GM12873 (cell line): ENCODE measurements at regions not wholly inside any gene's neighbourhood (a gene's known extent, or its start where the extent isn't known, plus 50 kb on each side); places are given as distances from the start of the nearest gene placed in this dataset.

Source experiments
- TF ChIP-seq, protein P1 (sequence below): IDR thresholded peaks from 2 replicates; pipeline ENCODE4 v1.5.1; 2012; ENCODE audit warnings: low read depth, mild to moderate bottlenecking, moderate library complexity, low read length, control low read depth; ENCODE audit not compliant: insufficient read depth; ENCODE audit errors: missing control alignments

DNA sequence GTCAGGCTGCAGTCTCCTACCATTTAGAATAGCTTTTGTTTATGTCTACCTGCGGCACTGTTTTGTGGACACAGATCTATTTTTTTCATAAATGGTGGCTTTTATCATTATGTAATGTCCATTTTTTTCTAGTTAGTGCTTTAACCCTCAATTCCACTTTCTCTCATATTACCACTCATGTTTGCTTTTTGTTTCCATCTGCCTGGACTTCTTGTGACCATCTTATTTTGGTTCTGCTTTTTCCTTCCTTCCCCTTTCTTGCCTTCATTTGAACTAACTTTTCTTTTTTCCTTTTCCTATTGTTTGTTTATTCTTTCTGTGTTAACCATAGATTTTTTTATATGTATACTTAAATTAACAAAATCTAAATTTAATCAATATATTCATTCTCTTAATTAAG is 63.2 kb upstream of the SLC22A11 start:
- TF ChIP-seq, protein P1, sequence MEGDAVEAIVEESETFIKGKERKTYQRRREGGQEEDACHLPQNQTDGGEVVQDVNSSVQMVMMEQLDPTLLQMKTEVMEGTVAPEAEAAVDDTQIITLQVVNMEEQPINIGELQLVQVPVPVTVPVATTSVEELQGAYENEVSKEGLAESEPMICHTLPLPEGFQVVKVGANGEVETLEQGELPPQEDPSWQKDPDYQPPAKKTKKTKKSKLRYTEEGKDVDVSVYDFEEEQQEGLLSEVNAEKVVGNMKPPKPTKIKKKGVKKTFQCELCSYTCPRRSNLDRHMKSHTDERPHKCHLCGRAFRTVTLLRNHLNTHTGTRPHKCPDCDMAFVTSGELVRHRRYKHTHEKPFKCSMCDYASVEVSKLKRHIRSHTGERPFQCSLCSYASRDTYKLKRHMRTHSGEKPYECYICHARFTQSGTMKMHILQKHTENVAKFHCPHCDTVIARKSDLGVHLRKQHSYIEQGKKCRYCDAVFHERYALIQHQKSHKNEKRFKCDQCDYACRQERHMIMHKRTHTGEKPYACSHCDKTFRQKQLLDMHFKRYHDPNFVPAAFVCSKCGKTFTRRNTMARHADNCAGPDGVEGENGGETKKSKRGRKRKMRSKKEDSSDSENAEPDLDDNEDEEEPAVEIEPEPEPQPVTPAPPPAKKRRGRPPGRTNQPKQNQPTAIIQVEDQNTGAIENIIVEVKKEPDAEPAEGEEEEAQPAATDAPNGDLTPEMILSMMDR: no peak

DNA sequence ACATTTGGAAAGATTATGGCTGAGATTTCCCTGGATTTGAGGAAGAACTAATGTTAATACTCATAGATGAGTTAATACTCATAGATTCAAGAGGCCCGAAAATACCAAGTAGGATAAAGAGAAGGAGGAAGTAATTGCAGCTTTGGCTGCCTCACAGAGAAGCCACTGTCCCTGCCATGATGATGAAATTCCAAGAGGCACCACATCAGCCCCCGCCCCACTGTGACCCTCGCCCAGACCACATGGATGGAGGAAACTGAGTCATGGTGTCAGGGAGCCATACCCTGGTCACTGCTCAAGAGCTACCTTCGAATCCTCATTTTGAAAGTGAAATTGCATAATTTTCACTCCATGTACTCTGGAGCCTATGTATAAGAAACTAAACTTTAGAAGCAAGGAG is 57.6 kb upstream of the SLC22A11 start:
- TF ChIP-seq, protein P1: no peak

DNA sequence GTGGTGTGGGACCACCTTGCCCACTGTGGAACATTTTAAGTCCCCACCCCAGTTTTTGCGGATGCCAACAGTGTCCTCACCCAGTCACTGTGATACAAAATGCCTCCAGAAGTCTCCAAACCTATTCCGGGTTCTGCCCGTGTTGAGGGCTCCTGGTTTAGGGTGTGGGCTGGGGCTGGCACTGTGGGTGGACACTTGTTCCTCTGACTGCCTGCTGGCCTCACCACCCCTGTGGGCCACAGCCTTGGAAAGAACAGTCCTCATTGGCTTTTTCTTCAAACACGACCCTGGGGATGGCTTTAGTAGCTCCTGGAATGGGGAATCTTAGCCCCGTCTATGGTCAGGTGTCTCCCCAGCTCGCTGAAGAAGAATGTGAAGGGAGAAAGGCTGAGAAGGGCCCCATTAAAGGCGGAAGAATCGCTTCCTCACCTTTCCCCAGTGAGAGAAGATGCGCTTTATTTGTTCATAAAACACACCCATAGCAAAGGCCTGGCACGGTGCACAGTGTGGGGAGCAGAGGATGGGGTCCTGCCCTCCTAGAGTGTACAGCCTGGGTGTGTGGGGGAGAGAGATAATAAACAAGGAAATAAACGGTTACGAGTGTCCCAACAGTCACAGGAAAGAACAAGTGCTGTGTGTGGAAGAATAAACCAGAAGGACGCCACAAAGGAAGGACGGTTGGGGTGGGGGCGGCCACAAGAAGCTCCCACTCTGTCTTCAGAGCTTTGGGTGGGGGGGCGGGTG is 56.3 kb upstream of the SLC22A11 start:
- TF ChIP-seq, protein P1: no peak

DNA sequence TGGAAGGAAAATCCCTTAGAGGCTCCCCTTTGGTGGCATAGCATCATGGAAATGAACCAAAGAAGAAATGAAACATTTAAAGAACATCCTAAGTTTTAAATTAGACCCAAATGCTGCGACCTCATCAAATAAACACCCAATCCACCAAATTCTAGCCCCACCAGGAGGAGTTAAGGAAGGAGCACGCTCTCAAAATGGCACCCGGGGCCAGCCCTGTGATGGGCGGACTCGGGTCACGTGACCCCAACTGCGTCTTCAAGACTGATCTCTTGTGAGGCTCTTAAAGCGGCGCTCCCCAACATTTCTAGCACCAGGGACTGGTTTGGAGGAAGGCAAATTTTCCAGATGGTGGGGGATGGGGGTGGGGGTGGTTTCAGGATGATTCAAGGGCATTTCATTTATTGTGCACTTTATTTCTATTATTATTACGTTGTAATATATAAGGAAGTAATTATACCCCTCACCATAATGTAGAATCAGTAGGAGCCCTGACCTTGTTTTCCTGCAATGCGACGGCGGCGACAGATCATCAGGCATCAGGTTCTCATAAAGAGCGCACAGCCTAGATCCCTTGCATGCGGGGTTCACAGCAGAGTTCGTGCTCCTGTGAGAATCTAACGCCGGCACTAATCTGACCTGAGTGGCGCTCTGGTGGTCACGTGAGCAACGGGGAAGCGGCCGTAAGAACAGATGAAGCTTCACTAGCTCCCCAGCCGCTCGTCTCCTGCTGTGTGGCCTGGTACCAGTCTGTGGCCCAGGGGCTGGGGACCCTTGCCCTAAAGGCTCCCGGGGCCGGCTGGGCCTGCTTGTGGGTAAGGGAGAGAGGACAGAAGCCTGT is 55.3 kb upstream of the SLC22A11 start:
- TF ChIP-seq, protein P1: no peak

DNA sequence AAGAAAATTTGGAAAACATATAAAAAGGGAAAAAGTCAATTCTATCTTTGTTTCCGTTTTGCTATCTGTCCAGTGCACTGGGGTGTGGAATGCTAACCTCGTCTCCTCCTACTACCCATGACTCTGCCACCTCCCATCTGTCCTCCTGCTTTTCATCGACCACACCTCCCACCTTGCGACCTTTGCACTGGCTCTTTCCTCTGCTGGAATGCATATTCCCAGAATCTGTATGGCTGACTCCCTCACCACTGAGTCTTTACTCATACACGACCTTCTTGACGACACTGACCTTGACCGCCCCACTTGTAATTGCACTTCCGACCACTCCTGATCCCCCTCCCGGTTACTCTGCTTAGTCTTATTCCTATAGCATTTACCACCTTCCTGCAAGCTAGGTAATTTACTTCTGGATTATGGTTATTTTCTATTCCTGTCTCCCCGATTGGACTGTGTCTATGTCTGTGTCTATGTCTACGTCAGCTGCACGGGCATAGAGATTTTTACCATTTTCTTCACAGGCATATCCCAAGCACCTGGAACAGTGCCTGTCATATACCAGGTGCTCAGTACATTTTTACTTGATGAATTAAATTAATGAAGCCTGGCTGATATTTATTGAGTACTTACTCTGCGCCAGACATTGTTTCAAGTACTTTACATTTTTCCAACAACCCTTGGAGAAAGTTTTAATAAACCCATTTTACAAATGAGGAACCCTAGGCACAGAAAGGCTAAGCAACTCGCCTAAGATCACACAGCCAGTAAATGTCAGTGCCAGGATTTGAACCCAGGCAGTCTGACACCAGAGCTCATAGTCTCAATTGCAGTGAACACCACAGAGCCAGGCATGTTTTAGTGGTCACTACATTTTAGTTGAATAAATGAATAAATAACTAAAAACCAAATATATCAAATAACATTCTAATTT is 54.0 kb upstream of the SLC22A11 start:
- TF ChIP-seq, protein P1: no peak

DNA sequence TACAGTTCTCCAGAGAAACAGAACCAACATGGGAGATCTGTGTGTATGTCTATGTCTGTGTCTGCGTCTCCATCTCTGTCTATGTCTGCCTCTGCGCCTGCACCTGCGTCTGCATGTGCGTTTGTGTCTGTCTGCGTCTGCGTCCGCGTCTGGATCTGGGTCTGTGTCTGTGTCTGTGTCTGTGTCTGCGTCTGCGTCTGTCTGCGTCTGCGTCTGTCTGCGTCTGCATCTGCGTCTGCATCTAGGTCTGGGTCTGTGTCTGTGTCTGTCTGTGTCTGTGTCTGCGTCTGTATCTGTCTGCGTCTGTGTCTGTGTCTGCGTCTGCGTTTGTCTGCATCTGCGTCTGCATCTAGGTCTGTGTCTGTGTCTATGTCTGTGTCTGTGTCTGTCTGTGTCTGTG is 53.1 kb upstream of the SLC22A11 start:
- TF ChIP-seq, protein P1: no peak
